HL-60 (cell line): ENCODE measurements at regions not wholly inside any gene's neighbourhood (a gene's known extent, or its start where the extent isn't known, plus 50 kb on each side); places are given as distances from the start of the nearest gene placed in this dataset.

Source experiments
- CTCF ChIP-seq: IDR thresholded peaks from one replicate; pipeline ENCODE4 v1.5.1; 2011; ENCODE audit warnings: low read length, control low read depth, inconsistent platforms; ENCODE audit not compliant: insufficient read depth
- GABPA ChIP-seq: IDR thresholded peaks from 2 replicates; pipeline ENCODE4 v1.6.1; 2012; ENCODE audit warnings: low read depth
- POLR2AphosphoS5 ChIP-seq: IDR thresholded peaks from 2 replicates; pipeline ENCODE4 v1.6.1; 2012; ENCODE audit warnings: low read depth
- REST ChIP-seq: IDR thresholded peaks from 2 replicates; pipeline ENCODE4 v1.6.1; 2012; ENCODE audit warnings: low read depth; ENCODE audit not compliant: insufficient replicate concordance

- no peak for TF ChIP-seq POLR2AphosphoS5
- TF ChIP-seq REST: no peak
- TF ChIP-seq CTCF: no peak
- no peak for TF ChIP-seq GABPA
These were observed 62.1 kb upstream of the CTSO start for GRCh38 chr4:156015781-156016180.
